ENCODE measurements at regions not wholly inside any gene's neighbourhood (a gene's known extent, or its start where the extent isn't known, plus 50 kb on each side); places are given as distances from the start of the nearest gene placed in this dataset.

- Histone ChIP-seq H3K4me2 (ENCODE audit: low read length) (no peak overlapping the region), H3K4me3 (ENCODE audit: low read length) (no peak overlapping the region), H3K9me2 (ENCODE audit: insufficient read depth, low read length) (no peaks in the 10 kb centered on the region), H3K9ac (ENCODE audit: low read length) (no peak overlapping the region), H3K36me3 (ENCODE audit: insufficient read depth, low read length) (no peaks in the 10 kb centered on the region), H3K27me3 (ENCODE audit: insufficient read depth, low read depth, low read length) (no peaks in the 10 kb centered on the region), H3K79me2 (replicated peaks; ENCODE audit: insufficient read depth, low read length) (no peaks in the 10 kb centered on the region), H2AFZ (ENCODE audit: low read depth, low read length) (no peak overlapping the region), H3K9me3 (ENCODE audit: low read length) (no peaks in the 10 kb centered on the region), H4K20me1 (ENCODE audit: insufficient read depth) (no peaks in the 10 kb centered on the region), H3K27ac (ENCODE audit: low read length) (no peak overlapping the region), H3F3A (ENCODE audit: insufficient read depth, low read length, poor library complexity, severe bottlenecking) (no peaks in the 10 kb centered on the region)
- no peak for TF ChIP-seq RAD21 (conservative IDR thresholded peaks at IDR 0.05)
- TF ChIP-seq, protein P1, sequence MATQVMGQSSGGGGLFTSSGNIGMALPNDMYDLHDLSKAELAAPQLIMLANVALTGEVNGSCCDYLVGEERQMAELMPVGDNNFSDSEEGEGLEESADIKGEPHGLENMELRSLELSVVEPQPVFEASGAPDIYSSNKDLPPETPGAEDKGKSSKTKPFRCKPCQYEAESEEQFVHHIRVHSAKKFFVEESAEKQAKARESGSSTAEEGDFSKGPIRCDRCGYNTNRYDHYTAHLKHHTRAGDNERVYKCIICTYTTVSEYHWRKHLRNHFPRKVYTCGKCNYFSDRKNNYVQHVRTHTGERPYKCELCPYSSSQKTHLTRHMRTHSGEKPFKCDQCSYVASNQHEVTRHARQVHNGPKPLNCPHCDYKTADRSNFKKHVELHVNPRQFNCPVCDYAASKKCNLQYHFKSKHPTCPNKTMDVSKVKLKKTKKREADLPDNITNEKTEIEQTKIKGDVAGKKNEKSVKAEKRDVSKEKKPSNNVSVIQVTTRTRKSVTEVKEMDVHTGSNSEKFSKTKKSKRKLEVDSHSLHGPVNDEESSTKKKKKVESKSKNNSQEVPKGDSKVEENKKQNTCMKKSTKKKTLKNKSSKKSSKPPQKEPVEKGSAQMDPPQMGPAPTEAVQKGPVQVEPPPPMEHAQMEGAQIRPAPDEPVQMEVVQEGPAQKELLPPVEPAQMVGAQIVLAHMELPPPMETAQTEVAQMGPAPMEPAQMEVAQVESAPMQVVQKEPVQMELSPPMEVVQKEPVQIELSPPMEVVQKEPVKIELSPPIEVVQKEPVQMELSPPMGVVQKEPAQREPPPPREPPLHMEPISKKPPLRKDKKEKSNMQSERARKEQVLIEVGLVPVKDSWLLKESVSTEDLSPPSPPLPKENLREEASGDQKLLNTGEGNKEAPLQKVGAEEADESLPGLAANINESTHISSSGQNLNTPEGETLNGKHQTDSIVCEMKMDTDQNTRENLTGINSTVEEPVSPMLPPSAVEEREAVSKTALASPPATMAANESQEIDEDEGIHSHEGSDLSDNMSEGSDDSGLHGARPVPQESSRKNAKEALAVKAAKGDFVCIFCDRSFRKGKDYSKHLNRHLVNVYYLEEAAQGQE (IDR thresholded peaks at IDR 0.05; ENCODE audit: borderline replicate concordance) = no peak
- TF ChIP-seq, protein P2, sequence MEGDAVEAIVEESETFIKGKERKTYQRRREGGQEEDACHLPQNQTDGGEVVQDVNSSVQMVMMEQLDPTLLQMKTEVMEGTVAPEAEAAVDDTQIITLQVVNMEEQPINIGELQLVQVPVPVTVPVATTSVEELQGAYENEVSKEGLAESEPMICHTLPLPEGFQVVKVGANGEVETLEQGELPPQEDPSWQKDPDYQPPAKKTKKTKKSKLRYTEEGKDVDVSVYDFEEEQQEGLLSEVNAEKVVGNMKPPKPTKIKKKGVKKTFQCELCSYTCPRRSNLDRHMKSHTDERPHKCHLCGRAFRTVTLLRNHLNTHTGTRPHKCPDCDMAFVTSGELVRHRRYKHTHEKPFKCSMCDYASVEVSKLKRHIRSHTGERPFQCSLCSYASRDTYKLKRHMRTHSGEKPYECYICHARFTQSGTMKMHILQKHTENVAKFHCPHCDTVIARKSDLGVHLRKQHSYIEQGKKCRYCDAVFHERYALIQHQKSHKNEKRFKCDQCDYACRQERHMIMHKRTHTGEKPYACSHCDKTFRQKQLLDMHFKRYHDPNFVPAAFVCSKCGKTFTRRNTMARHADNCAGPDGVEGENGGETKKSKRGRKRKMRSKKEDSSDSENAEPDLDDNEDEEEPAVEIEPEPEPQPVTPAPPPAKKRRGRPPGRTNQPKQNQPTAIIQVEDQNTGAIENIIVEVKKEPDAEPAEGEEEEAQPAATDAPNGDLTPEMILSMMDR (IDR thresholded peaks at IDR 0.05; ENCODE audit: poor library complexity, severe bottlenecking) = no peak
- no peak for TF ChIP-seq TAF1 (IDR thresholded peaks at IDR 0.05; ENCODE audit: low read depth)
- TF ChIP-seq MXI1 (conservative IDR thresholded peaks at IDR 0.05; ENCODE audit: poor library complexity, severe bottlenecking) = no peak
- TF ChIP-seq POLR2AphosphoS5 (IDR thresholded peaks at IDR 0.05) = no peak
- no peak for TF ChIP-seq EZH2 (IDR thresholded peaks at IDR 0.05; ENCODE audit: borderline replicate concordance, insufficient read depth, low read length, poor library complexity, severe bottlenecking)
- TF ChIP-seq SMC3 (conservative IDR thresholded peaks at IDR 0.05; ENCODE audit: poor library complexity) = no peak
- TF ChIP-seq EP300 (conservative IDR thresholded peaks at IDR 0.05; ENCODE audit: poor library complexity, severe bottlenecking) = no peak
Observed at GRCh38 chr11:128308794-128309193, 278.6 kb downstream of the ETS1 start.

- Histone ChIP-seq H3K36me3 (ENCODE audit: insufficient read depth, low read length) (no peaks in the 10 kb centered on the region), H3K79me2 (replicated peaks; ENCODE audit: insufficient read depth, low read length) (no peaks in the 10 kb centered on the region), H4K20me1 (ENCODE audit: insufficient read depth) (no peaks in the 10 kb centered on the region), H2AFZ (ENCODE audit: low read depth, low read length) (no peak overlapping the region), H3K4me3 (ENCODE audit: low read length) (no peak overlapping the region), H3K27ac (ENCODE audit: low read length) (no peak overlapping the region), H3K9me3 (ENCODE audit: low read length) (no peaks in the 10 kb centered on the region), H3K4me2 (ENCODE audit: low read length) (no peak overlapping the region), H3F3A (ENCODE audit: insufficient read depth, low read length, poor library complexity, severe bottlenecking) (no peaks in the 10 kb centered on the region), H3K27me3 (ENCODE audit: insufficient read depth, low read depth, low read length) (no peaks in the 10 kb centered on the region), H3K9ac (ENCODE audit: low read length) (no peak overlapping the region), H3K9me2 (ENCODE audit: insufficient read depth, low read length) (no peaks in the 10 kb centered on the region)
- no peak for TF ChIP-seq EZH2 (IDR thresholded peaks at IDR 0.05; ENCODE audit: borderline replicate concordance, insufficient read depth, low read length, poor library complexity, severe bottlenecking)
- no peak for TF ChIP-seq MXI1 (conservative IDR thresholded peaks at IDR 0.05; ENCODE audit: poor library complexity, severe bottlenecking)
- TF ChIP-seq EP300 (conservative IDR thresholded peaks at IDR 0.05; ENCODE audit: poor library complexity, severe bottlenecking) = no peak
- TF ChIP-seq, protein P1 (IDR thresholded peaks at IDR 0.05; ENCODE audit: borderline replicate concordance) = no peak
- TF ChIP-seq SMC3 (conservative IDR thresholded peaks at IDR 0.05; ENCODE audit: poor library complexity) = no peak
- TF ChIP-seq, protein P2 (IDR thresholded peaks at IDR 0.05; ENCODE audit: poor library complexity, severe bottlenecking) = no peak
- no peak for TF ChIP-seq POLR2AphosphoS5 (IDR thresholded peaks at IDR 0.05)
- TF ChIP-seq TAF1 (IDR thresholded peaks at IDR 0.05; ENCODE audit: low read depth) = no peak
- no peak for TF ChIP-seq RAD21 (conservative IDR thresholded peaks at IDR 0.05)
Observed at GRCh38 chr11:128305588-128305987, 281.8 kb downstream of the ETS1 start.
